Peyer's patch (tissue), 4 donors: ENCODE measurements at regions not wholly inside any gene's neighbourhood (a gene's known extent, or its start where the extent isn't known, plus 50 kb on each side); places are given as distances from the start of the nearest gene placed in this dataset.

Experiments used
- DNase-seq, 3 donors: peaks; one replicate each; pipeline ENCODE4 v3.0.0-alpha.2; 2017 to 2019
- H3K27ac ChIP-seq, 4 donors: fragments of 200-600 bp; sonication (generic); one replicate each; pipeline ENCODE4 v1.5.1; 2016 to 2019
- H3K27me3 ChIP-seq, 2 donors: fragments of 200-600 bp; sonication (generic); one replicate each; pipeline ENCODE4 v1.5.1; 2019
- H3K36me3 ChIP-seq, 3 donors: fragments of 200-600 bp; sonication (generic); one replicate each; pipeline ENCODE4 v1.5.1; 2016 to 2019
- H3K4me1 ChIP-seq, 4 donors: fragments of 200-600 bp; sonication (generic); one replicate each; pipeline ENCODE4 v1.5.1; 2016 to 2019
- H3K4me3 ChIP-seq, 4 donors: fragments of 200-600 bp; sonication (generic); 1 replicate in 3 of 4; 2 replicates in 1 of 4; pipeline ENCODE4 v1.5.1; 2016 to 2019; ENCODE audit warnings: mild to moderate bottlenecking in 1 of 4
- H3K9me3 ChIP-seq, 4 donors: fragments of 200-600 bp; sonication (generic); one replicate each; pipeline ENCODE4 v1.5.1; 2016 to 2019; ENCODE audit warnings: mild to moderate bottlenecking in 1 of 4
- POLR2A ChIP-seq, 2 donors: fragments of 450-650 bp; IDR thresholded peaks; one replicate each; pipeline ENCODE4 v1.5.1; 2017; ENCODE audit warnings: antibody characterized with exemption in 2 of 2, mild to moderate bottlenecking in 2 of 2, moderate library complexity in 2 of 2
- TF ChIP-seq, protein P1 (sequence below), 6 experiments: fragments of 450-650 bp in 4 of 6; fragments of 200-600 bp in 2 of 6; sonication (generic) in 1 of 6; IDR thresholded peaks; one replicate each; pipeline ENCODE4 v1.5.1; 2017 to 2019; ENCODE audit warnings: antibody characterized with exemption in 6 of 6, mild to moderate bottlenecking in 3 of 6, moderate library complexity in 1 of 6

GRCh38 chr7:19982841-19983835 lies 209.7 kb upstream of the TMEM196 start:
- TF ChIP-seq, protein P1, sequence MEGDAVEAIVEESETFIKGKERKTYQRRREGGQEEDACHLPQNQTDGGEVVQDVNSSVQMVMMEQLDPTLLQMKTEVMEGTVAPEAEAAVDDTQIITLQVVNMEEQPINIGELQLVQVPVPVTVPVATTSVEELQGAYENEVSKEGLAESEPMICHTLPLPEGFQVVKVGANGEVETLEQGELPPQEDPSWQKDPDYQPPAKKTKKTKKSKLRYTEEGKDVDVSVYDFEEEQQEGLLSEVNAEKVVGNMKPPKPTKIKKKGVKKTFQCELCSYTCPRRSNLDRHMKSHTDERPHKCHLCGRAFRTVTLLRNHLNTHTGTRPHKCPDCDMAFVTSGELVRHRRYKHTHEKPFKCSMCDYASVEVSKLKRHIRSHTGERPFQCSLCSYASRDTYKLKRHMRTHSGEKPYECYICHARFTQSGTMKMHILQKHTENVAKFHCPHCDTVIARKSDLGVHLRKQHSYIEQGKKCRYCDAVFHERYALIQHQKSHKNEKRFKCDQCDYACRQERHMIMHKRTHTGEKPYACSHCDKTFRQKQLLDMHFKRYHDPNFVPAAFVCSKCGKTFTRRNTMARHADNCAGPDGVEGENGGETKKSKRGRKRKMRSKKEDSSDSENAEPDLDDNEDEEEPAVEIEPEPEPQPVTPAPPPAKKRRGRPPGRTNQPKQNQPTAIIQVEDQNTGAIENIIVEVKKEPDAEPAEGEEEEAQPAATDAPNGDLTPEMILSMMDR (IDR thresholded peaks at IDR 0.05): peak in 4 of 6 experiments; percentile 29 to 62 (median 49)
- no peak for TF ChIP-seq POLR2A (IDR thresholded peaks at IDR 0.05)
- no peak overlapping the region for H3K27ac ChIP-seq

DNA sequence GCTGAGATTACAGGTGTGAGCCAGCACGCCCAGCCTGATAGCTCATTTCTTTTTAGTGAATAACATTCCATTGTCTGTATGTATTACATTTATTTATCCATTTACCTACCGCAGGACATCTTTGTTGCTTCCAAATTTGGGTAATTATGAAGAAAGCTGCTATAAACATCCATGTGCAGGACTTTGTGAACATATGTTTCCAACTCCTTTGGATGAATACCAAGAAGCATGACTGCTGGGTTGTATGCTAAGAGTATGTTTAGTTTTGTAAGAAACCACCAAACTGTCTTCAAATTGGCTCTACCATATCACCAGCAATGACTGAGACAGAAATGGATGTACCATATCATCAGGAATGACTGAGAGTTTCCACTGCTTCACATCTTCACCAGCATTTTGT lies 200.2 kb upstream of the TMEM196 start:
- Histone ChIP-seq H3K27ac (no peak overlapping the region), H3K9me3 (no peaks in the 10 kb centered on the region), H3K36me3 (no peaks in the 10 kb centered on the region), H3K4me1 (no peaks in the 10 kb centered on the region), H3K4me3 (no peak overlapping the region), H3K27me3 (no peaks in the 10 kb centered on the region)
- DNase-seq: no peak
- TF ChIP-seq, protein P1 (IDR thresholded peaks at IDR 0.05): no peak
- TF ChIP-seq POLR2A (IDR thresholded peaks at IDR 0.05): no peak

More at GRCh38 chr7:19982841-19983835, 209.7 kb upstream of the TMEM196 start:
- no peaks in the 10 kb centered on the region for H3K9me3 ChIP-seq
- no peaks in the 10 kb centered on the region for H3K36me3 ChIP-seq
- no peaks in the 10 kb centered on the region for H3K4me1 ChIP-seq
- no peak overlapping the region for H3K4me3 ChIP-seq
- peak in 2 of 3 donors; percentile 20 to 58 for DNase-seq
- H3K27me3 ChIP-seq: no peaks in the 10 kb centered on the region

- Histone ChIP-seq H3K4me1 (no peaks in the 10 kb centered on the region), H3K36me3 (no peaks in the 10 kb centered on the region), H3K27ac (no peak overlapping the region), H3K27me3 (no peaks in the 10 kb centered on the region), H3K4me3 (no peak overlapping the region), H3K9me3 (no peaks in the 10 kb centered on the region)
- TF ChIP-seq POLR2A (IDR thresholded peaks at IDR 0.05): no peak
- TF ChIP-seq, protein P1 (IDR thresholded peaks at IDR 0.05): no peak
- DNase-seq: no peak
These were observed 199.5 kb upstream of the TMEM196 start for GRCh38 chr7:19972876-19973275.

DNA sequence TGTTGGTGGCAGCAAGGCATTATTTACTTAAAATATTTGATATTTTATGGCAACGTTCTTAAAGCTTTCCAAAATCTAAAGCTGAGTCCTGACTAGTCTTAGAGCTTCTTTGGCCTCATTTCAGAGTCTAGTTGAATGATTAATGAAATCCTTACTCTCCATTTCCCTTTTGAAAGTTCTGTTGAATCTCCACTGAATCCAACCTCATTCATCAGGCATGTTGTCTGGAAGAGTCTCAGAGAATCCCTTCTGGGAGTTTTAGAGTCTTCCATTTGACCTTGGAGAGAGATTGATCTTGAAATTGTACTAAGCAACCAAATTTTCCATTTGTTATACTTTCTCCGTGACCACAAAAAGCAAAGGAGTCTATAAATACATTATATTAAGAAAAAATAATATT lies 198.5 kb upstream of the TMEM196 start:
- Histone ChIP-seq H3K9me3 (no peaks in the 10 kb centered on the region), H3K4me3 (no peak overlapping the region), H3K27me3 (no peaks in the 10 kb centered on the region), H3K27ac (no peak overlapping the region), H3K36me3 (no peaks in the 10 kb centered on the region), H3K4me1 (no peaks in the 10 kb centered on the region)
- TF ChIP-seq POLR2A (IDR thresholded peaks at IDR 0.05): no peak
- TF ChIP-seq, protein P1 (IDR thresholded peaks at IDR 0.05): no peak
- DNase-seq: no peak

DNA sequence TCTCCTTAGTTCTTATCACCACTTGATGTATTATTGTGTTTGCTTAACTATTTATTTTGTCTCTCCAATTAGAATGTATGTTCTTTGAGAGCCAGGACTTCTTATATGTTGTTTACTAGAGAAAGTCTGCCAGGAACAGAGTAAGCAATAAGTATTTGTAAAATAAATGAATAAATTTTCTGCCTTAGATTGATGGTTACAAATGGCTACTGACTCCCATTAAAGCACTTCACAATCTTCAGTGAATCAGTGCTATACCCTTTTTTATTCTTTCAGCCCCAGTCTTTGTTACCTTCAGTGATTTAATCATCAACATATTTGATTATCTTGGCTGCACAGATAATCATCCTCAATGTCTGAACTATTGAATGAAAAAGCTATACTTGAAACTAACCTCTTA lies 197.1 kb upstream of the TMEM196 start:
- H3K4me3 ChIP-seq: no peak overlapping the region
- H3K36me3 ChIP-seq: no peaks in the 10 kb centered on the region
- TF ChIP-seq, protein P1 (IDR thresholded peaks at IDR 0.05): no peak
- no peak for TF ChIP-seq POLR2A (IDR thresholded peaks at IDR 0.05)
- no peak for DNase-seq
- no peaks in the 10 kb centered on the region for H3K4me1 ChIP-seq
- no peaks in the 10 kb centered on the region for H3K9me3 ChIP-seq
- H3K27me3 ChIP-seq: no peaks in the 10 kb centered on the region
- H3K27ac ChIP-seq: no peak overlapping the region
